ENCODE measurements at regions not wholly inside any gene's neighbourhood (a gene's known extent, or its start where the extent isn't known, plus 50 kb on each side); places are given as distances from the start of the nearest gene placed in this dataset.

GRCh38 chr4:54417476-54417875 is 188.4 kb downstream of the PDGFRA start:
- TF ChIP-seq, protein P1, sequence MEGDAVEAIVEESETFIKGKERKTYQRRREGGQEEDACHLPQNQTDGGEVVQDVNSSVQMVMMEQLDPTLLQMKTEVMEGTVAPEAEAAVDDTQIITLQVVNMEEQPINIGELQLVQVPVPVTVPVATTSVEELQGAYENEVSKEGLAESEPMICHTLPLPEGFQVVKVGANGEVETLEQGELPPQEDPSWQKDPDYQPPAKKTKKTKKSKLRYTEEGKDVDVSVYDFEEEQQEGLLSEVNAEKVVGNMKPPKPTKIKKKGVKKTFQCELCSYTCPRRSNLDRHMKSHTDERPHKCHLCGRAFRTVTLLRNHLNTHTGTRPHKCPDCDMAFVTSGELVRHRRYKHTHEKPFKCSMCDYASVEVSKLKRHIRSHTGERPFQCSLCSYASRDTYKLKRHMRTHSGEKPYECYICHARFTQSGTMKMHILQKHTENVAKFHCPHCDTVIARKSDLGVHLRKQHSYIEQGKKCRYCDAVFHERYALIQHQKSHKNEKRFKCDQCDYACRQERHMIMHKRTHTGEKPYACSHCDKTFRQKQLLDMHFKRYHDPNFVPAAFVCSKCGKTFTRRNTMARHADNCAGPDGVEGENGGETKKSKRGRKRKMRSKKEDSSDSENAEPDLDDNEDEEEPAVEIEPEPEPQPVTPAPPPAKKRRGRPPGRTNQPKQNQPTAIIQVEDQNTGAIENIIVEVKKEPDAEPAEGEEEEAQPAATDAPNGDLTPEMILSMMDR (IDR thresholded peaks at IDR 0.05) = no peak
- no peak for TF ChIP-seq EZH2 (IDR thresholded peaks at IDR 0.05)

Measured in neural progenitor cell (in vitro differentiated cells).